Choroid plexus epithelial cell (primary cell): ENCODE measurements at regions not wholly inside any gene's neighbourhood (a gene's known extent, or its start where the extent isn't known, plus 50 kb on each side); places are given as distances from the start of the nearest gene placed in this dataset.
A peak's percentile ranks its signal among the peaks of the same experiment; 100 is the strongest.

Experiments used
- DNase-seq: peaks from one replicate; pipeline ENCODE4 v3.0.0-alpha.2; 2010; ENCODE audit warnings: low read depth
- H3K4me3 ChIP-seq: 2 replicates; pipeline ENCODE4 v1.5.1; 2011; ENCODE audit warnings: low read depth, mild to moderate bottlenecking, control low read depth, low read length, moderate library complexity
- TF ChIP-seq, protein P1 (sequence below): conservative IDR thresholded peaks from 2 replicates; pipeline ENCODE4 v1.5.1; 2011; ENCODE audit warnings: low read depth, mild to moderate bottlenecking, control low read depth, inconsistent platforms, low read length, moderate library complexity

DNA sequence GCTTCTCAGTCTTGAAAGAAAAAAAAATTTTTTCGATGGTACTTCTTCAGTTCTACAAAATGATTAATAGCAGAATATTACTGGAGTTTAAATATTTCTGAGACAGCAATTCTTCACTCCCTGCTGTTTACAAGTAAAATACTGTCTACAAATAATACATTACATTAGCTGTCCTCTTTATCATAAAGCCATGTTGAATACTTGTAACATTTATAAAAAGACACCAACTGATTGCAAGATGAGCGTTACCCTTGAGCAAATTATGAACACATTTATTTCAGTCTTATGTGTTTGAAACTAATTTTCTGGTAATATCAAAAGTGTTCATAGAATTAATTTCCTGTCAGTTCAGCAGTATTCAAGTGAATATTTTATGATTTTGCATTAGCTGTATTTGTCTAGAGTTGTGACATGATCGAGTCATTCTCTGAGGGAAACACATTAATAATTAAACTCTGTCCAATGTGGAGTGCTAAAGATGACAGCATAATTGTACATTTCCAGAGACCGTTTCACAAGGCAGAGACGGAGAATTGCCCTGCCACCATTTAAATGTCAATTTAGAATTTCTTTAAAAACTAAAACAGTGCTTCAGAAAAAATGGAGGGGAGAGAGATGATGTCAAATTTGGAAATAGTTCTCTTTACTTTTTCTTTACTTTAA is 1359.0 kb upstream of the ADGRL4 start:
- no peak overlapping the region for H3K4me3 ChIP-seq
- TF ChIP-seq, protein P1, sequence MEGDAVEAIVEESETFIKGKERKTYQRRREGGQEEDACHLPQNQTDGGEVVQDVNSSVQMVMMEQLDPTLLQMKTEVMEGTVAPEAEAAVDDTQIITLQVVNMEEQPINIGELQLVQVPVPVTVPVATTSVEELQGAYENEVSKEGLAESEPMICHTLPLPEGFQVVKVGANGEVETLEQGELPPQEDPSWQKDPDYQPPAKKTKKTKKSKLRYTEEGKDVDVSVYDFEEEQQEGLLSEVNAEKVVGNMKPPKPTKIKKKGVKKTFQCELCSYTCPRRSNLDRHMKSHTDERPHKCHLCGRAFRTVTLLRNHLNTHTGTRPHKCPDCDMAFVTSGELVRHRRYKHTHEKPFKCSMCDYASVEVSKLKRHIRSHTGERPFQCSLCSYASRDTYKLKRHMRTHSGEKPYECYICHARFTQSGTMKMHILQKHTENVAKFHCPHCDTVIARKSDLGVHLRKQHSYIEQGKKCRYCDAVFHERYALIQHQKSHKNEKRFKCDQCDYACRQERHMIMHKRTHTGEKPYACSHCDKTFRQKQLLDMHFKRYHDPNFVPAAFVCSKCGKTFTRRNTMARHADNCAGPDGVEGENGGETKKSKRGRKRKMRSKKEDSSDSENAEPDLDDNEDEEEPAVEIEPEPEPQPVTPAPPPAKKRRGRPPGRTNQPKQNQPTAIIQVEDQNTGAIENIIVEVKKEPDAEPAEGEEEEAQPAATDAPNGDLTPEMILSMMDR = no peak
- DNase-seq = no peak

DNA sequence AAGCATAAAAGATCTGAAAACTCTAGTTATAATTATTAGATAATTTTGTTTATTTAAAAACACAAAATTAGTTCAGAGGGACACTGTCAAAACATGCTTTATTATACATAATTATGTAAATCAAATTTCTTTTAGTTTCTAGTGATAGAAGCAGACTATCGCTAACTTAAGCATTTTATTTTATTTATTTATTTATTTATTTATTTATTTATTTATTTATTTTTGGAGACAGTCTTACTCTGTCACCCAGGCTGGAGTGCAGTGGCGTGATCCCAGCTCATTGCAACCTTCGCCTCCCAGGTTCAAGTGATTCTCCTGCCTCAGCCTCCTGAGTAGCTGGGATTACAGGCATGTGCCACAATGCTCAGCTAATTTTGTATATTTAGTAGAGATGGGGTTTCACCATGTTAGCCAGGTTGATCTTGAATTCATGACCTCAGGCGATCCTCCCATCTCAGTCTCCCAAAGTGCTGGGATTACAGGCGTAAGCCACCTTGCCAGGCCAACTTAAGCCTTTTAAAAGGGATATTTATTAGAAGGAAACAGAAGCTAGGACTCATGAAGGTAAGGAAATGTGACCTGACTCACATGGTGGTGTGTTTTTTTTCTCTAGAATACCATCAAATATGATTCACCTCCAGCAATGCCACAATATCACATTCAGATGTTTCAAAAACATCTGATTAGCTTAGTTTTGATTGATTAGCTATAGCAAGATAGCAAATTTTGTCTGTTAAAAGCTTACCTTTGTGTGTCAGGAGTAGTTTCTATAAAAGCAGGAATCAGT is 1357.4 kb upstream of the ADGRL4 start:
- no peak overlapping the region for H3K4me3 ChIP-seq
- peak; percentile 1 for DNase-seq
- TF ChIP-seq, protein P1 = no peak

DNA sequence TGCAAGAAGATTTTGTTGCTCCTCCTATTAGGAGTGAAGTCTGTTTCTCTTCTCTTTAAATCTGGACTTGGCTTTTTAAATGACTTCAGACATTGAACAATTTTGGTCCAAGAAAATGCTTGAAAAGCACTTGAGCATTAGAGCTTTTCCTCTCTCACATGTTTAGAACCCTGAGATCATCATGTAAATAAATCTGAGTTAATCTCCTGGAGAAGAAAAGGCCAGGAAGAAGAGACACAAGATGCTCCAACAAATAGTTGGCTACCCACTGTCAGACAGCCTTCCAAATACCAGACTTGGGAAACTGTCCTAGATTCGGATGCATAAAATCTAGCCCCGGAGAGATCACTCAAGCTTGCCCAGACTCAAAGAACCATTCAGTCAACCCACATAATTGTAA is 1353.1 kb upstream of the ADGRL4 start:
- TF ChIP-seq, protein P1 = no peak
- DNase-seq = no peak
- no peak overlapping the region for H3K4me3 ChIP-seq

DNA sequence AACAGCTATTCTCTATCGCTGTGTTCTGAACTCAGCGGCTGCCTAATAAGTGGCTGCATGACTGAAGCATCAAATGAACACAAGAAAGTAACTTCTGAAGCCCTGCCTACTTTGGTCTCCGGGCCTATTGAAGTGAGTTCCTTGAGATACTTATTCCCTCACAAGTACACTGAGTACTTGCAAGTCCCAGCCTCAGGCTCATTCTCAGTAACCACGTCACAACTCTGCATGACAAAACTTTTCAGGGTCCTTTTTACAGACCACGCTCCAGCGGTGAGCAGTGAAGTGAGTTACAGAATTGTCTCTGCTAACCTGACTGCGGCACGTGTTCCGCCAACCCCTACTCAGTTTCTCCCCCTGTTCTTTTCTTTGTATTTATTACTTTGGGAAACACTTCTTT is 1342.7 kb upstream of the ADGRL4 start:
- TF ChIP-seq, protein P1 = no peak
- no peak for DNase-seq
- H3K4me3 ChIP-seq = no peak overlapping the region

DNA sequence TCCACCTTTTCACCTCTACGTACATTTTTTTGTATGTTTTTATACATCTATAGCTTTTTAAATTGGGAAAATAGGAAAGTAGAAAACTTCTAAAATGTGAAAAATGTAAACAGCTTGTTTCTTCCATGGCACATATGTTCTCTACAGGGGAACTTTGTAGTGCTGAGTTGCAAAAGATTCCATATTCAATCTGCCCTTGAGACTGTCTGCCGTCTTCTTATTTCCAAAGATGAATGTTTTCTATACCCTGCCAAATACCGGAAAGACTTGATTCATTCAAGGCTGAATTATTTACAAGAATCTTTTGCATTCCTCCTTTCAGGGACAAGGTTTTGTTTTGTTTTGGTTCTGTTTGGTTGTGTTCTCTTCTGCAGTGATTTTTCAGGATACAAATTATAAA is 1334.5 kb upstream of the ADGRL4 start:
- peak; percentile 2 for DNase-seq
- no peak overlapping the region for H3K4me3 ChIP-seq
- TF ChIP-seq, protein P1 = no peak

DNA sequence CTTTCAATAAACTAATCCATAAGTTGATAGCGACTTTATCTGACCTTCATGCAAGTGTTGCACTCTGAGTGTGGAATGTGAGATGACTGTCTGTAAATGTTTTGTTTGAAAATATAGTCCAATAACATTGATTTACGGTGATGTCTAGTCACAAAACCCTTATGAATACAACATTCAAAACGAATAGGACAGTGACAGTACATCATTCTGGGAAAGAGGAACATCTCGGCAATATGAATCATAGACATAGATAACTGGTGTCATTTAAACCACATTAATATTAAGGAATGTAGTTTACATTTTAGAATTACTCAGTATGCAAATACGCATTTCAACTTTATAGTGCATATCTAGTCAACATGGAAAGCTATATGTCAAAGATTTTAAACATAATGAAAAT is 1311.6 kb upstream of the ADGRL4 start:
- DNase-seq = no peak
- TF ChIP-seq, protein P1 = no peak
- no peak overlapping the region for H3K4me3 ChIP-seq
